VCaP (cell line): ENCODE measurements at regions not wholly inside any gene's neighbourhood (a gene's known extent, or its start where the extent isn't known, plus 50 kb on each side); places are given as distances from the start of the nearest gene placed in this dataset.

ENCODE experiments used
- H3K27ac ChIP-seq: fragments of 450-650 bp; 2 replicates; pipeline ENCODE4 v1.5.1; 2017
- TF ChIP-seq, protein P1 (sequence below): fragments of 450-650 bp; conservative IDR thresholded peaks from 2 replicates; pipeline ENCODE4 v1.5.1; 2017; ENCODE audit warnings: mild to moderate bottlenecking, moderate library complexity

DNA sequence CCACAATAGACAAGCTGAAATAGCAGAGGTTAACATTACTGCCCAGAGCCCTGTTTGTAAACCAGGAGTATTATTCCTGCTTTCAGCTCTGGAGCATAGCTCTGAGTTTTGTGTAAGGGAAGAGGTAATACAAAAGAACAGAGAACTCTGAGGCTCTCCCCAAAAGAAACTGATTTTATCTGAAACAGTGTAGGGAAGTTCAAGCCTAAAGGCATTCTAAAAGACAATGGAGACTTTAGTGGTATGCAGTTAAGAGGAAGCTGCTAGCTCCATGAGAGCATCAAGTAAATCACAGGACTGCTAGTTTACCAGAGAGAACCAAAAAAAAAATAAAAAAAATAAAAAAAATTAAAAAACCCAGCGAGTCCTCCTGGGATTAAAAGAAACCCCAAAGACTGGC lies 146.6 kb upstream of the PCSK5 start:
- TF ChIP-seq, protein P1, sequence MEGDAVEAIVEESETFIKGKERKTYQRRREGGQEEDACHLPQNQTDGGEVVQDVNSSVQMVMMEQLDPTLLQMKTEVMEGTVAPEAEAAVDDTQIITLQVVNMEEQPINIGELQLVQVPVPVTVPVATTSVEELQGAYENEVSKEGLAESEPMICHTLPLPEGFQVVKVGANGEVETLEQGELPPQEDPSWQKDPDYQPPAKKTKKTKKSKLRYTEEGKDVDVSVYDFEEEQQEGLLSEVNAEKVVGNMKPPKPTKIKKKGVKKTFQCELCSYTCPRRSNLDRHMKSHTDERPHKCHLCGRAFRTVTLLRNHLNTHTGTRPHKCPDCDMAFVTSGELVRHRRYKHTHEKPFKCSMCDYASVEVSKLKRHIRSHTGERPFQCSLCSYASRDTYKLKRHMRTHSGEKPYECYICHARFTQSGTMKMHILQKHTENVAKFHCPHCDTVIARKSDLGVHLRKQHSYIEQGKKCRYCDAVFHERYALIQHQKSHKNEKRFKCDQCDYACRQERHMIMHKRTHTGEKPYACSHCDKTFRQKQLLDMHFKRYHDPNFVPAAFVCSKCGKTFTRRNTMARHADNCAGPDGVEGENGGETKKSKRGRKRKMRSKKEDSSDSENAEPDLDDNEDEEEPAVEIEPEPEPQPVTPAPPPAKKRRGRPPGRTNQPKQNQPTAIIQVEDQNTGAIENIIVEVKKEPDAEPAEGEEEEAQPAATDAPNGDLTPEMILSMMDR, result no peak

DNA sequence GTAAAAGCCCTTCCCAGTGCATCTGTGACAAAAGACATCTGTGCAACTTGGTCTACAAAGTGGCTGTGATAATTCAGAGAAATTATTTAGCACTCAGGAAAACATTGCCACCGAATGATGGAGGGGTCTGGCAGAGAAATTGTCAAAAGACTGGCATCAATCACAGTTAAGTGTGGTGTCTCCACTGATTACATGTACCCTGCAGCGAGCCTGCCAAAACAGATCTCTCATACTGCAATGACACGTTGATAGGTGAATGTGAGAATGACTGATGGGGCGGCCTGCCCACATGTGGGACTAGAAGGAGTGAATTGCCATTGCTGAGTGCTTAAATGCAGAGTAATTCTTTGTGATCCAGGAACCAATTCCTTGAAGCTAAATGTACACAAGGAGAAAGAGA lies 136.4 kb upstream of the PCSK5 start:
- TF ChIP-seq, protein P1, result no peak
- no peak overlapping the region for H3K27ac ChIP-seq

More for the DNA sequence above, 146.6 kb upstream of the PCSK5 start:
- H3K27ac ChIP-seq, result no peak overlapping the region

DNA sequence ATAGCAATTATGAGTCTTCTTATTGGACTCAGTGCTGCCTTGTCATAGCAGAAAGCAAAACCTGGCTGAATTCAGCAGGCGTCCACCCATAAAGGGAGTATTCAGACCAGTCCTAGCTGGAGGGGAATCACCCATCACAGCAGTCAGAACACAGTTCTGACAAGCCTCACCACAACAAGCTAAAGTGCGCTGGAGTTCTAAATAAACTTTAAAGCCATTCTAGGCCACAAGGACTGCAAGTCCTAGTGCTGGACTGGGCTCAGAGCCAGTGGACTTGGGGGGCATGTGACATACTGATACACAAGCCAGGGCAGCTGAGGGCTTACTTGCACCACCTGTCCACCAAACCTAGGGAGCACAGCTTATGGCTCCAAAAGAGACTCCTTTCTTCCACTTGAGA lies 115.3 kb upstream of the PCSK5 start:
- H3K27ac ChIP-seq, result no peak overlapping the region
- TF ChIP-seq, protein P1, result no peak

DNA sequence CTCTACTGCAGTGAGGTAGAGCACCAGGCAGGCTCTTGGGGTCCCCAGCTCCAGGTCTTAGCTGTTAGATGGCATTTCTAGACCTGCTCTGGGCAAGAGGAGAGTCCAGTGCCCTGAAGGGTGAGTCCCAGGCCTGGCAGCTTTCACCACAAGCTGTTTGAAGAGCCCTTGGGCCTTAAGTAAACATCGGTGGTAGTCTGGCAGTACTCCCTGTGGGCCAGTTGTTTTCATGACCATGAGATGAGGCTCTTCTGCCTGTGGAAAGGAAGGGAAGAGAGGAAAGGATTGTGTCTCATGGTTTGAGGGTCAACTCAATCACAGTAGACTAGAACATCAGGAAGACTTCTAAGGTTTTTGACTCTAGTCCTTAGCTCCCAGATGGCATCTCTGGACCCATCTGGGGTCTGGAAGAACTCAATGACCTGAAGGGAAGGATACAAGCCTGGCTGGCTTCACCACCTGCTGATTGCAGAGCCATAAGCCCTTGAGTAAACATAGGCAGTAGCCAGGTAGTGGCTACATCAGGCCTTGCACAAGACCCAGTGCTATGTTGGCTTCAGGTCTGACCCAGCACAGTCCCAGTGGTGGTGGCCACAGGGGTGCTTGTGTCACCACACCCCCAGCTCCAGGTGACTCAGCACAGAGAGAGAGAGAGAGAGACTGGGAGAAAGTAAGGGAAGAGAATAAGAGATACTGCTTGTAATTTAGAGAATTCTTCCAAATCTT lies 114.3 kb upstream of the PCSK5 start:
- no peak overlapping the region for H3K27ac ChIP-seq
- TF ChIP-seq, protein P1, result no peak

DNA sequence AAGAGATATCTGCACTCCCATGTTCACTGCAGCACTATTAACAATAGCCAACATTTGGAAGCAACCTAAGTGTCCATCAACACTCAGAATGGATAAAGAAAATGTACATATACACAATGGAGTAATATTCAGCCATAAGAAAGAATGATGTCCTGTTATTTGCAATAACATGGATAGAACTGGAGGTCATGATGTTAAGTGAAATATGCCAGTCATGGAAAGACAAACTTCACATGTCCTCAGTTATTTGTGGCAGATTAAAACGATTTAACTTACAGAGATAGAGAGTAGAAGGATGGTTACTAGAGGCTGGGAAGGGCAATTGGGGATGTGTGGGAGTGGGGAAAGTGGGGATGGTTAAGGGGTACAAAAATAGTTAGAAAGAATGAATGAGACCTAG lies 110.3 kb upstream of the PCSK5 start:
- H3K27ac ChIP-seq, result no peak overlapping the region
- TF ChIP-seq, protein P1, result no peak

DNA sequence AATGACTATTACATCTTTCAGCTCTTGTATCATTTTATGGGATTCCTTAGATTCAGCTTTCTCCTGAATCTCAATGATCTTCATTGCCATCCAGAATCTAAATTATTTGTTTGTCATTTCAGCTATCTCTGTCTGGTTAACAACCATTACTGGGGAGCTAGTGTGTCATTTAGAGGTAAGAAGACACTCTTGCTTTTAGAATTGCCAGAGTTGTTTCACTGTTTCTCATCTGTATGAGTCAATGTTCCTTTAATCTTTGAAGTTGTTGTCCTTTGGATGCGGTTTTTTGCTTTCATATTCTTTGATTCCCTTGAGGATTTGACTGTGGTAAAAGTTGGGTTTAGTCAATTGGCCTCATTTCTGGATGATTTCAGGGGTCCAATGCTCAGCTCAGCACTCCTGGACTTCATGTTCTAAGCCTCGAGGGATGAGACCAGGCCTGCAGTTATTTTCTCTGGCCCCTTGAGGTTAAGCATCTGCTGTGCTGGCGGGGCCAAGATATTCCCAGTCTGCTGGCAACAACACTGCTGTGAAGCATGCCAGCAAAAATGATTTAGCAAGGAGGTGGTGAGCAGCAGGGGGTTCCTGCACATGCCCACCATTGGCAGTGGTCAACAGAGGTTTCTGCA lies 102.4 kb upstream of the PCSK5 start:
- TF ChIP-seq, protein P1, result no peak
- H3K27ac ChIP-seq, result no peak overlapping the region

DNA sequence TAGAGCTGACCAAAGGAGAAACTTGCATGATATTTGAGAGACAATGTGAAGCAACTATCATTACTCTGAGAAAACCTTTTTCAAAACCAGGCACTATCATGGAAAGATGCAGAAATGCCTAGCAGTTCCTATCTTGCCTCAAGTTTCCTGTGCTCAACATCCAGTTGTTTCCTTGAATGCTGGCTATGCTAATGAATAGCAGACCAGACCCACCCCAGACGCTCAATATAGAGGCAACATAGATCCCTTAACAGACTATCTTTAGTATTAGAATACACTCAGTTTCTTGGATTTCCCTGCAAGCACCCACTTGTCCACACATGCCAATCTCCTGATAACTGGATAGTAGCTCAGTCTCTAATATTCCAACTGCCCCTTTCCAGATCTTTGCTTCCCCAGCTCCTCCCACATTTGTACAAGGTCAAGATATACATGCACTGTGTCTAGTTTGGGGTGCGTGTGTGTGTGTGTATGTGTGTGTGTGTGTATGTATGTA lies 93.3 kb upstream of the PCSK5 start:
- TF ChIP-seq, protein P1, result no peak
- H3K27ac ChIP-seq, result no peak overlapping the region
